GM23338 (cell line): ENCODE measurements at regions not wholly inside any gene's neighbourhood (a gene's known extent, or its start where the extent isn't known, plus 50 kb on each side); places are given as distances from the start of the nearest gene placed in this dataset.
"Not testable (repeated sequence)": the region's sequence is repeated elsewhere in the genome, so short reads cannot be mapped to it uniquely, and the experiment has no call there.

Experiments
- ATAC-seq: fragments of 200-7000 bp; cut with Tn5 transposase; 3 replicates; pipeline ENCODE4 v1.9.1; 2020
- DNase-seq: peaks from one replicate; pipeline ENCODE4 v3.0.0-alpha.2; 2015; ENCODE audit warnings: low spot score
- H2AFZ ChIP-seq: fragments of 200-600 bp; sonication (generic); 2 replicates; pipeline ENCODE4 v1.8.0; 2016; ENCODE audit warnings: antibody characterized with exemption, mild to moderate bottlenecking, moderate library complexity
- H3F3A ChIP-seq: fragments of 200-600 bp; sonication (generic); replicated peaks from 2 replicates; pipeline ENCODE4 v1.8.0; 2017; ENCODE audit warnings: antibody characterized with exemption, mixed run types, low read depth
- H3K27ac ChIP-seq: fragments of 200-600 bp; sonication (generic); 2 replicates; pipeline ENCODE4 v1.6.1; 2016; ENCODE audit warnings: low read depth
- H3K27me3 ChIP-seq: fragments of 200-600 bp; sonication (generic); 2 replicates; pipeline ENCODE4 v1.8.0; 2016; ENCODE audit warnings: mild to moderate bottlenecking, mixed run types, moderate library complexity; ENCODE audit not compliant: insufficient read depth
- H3K36me3 ChIP-seq: fragments of 200-600 bp; sonication (generic); 2 replicates; pipeline ENCODE4 v1.8.0; 2016; ENCODE audit warnings: mild to moderate bottlenecking; ENCODE audit not compliant: insufficient read depth
- H3K4me1 ChIP-seq: fragments of 200-600 bp; sonication (generic); 2 replicates; pipeline ENCODE4 v1.8.0; 2016; ENCODE audit warnings: mild to moderate bottlenecking, moderate library complexity; ENCODE audit not compliant: insufficient read depth
- H3K4me2 ChIP-seq: fragments of 200-600 bp; sonication (generic); 2 replicates; pipeline ENCODE4 v1.7.1; 2017; ENCODE audit warnings: mixed run types
- H3K4me3 ChIP-seq: fragments of 200-600 bp; sonication (generic); 2 replicates; pipeline ENCODE4 v1.6.1; 2016; ENCODE audit warnings: mixed run types
- H3K79me2 ChIP-seq: fragments of 200-600 bp; sonication (generic); replicated peaks from 2 replicates; pipeline ENCODE4 v1.8.0; 2017; ENCODE audit warnings: mild to moderate bottlenecking; ENCODE audit not compliant: insufficient read depth
- H3K9me2 ChIP-seq: fragments of 200-600 bp; sonication (generic); 2 replicates; pipeline ENCODE4 v1.8.0; 2017; ENCODE audit not compliant: insufficient read depth
- H4K20me1 ChIP-seq: fragments of 200-600 bp; sonication (generic); replicated peaks from 2 replicates; pipeline ENCODE4 v1.8.0; 2017; ENCODE audit warnings: mild to moderate bottlenecking; ENCODE audit not compliant: insufficient read depth
- H3K27ac Mint-ChIP-seq: 2 replicates; pipeline ENCODE4 v1.8.0; 2020; ENCODE audit warnings: inconsistent platforms, mild to moderate bottlenecking, moderate library complexity, mixed read lengths
- H3K27me3 Mint-ChIP-seq: 3 replicates; pipeline ENCODE4 v1.8.0; 2022; ENCODE audit warnings: low read depth, mild to moderate bottlenecking, moderate library complexity, mixed read lengths, inconsistent platforms; ENCODE audit not compliant: insufficient read depth, poor library complexity
- H3K36me3 Mint-ChIP-seq: 3 replicates; pipeline ENCODE4 v1.8.0; 2021; ENCODE audit warnings: low read depth, mild to moderate bottlenecking, inconsistent platforms, moderate library complexity, mixed read lengths
- H3K4me1 Mint-ChIP-seq: 3 replicates; pipeline ENCODE4 v1.8.0; 2020; ENCODE audit warnings: mild to moderate bottlenecking, inconsistent platforms, mixed read lengths
- H3K4me3 Mint-ChIP-seq: 3 replicates; pipeline ENCODE4 v1.8.0; 2021; ENCODE audit warnings: moderate library complexity, mild to moderate bottlenecking, inconsistent platforms, mixed read lengths
- H3K9me3 Mint-ChIP-seq: 3 replicates; pipeline ENCODE4 v1.8.0; 2020; ENCODE audit warnings: moderate library complexity, mild to moderate bottlenecking, inconsistent platforms, mixed read lengths
- EZH2 ChIP-seq: fragments of 200-600 bp; sonication (generic); IDR thresholded peaks from one replicate; pipeline ENCODE4 v1.8.0; 2017; ENCODE audit warnings: antibody characterized with exemption, mild to moderate bottlenecking, low read depth; ENCODE audit not compliant: unreplicated experiment
- EZH2phosphoT487 ChIP-seq: fragments of 200-600 bp; sonication (generic); IDR thresholded peaks from one replicate; pipeline ENCODE4 v1.8.1; 2018; ENCODE audit warnings: antibody characterized with exemption; ENCODE audit not compliant: unreplicated experiment
- JUNB ChIP-seq: IDR thresholded peaks from one replicate; pipeline ENCODE4 v1.6.1; 2016; ENCODE audit warnings: antibody characterized with exemption; ENCODE audit not compliant: unreplicated experiment
- POLR2AphosphoS5 ChIP-seq: IDR thresholded peaks from 2 replicates; pipeline ENCODE4 v1.6.1; 2016; ENCODE audit warnings: antibody characterized with exemption, low read depth
- STAT1 ChIP-seq: IDR thresholded peaks from one replicate; pipeline ENCODE4 v1.6.1; 2016; ENCODE audit warnings: antibody characterized with exemption; ENCODE audit not compliant: unreplicated experiment
- ZNF114 ChIP-seq: fragments of 250-450 bp; sonication (Bioruptor Pico); IDR thresholded peaks from 2 replicates; pipeline ENCODE4 v1.5.0; 2020; ENCODE audit warnings: mild to moderate bottlenecking, moderate library complexity
- ZNF331 ChIP-seq: fragments of 250-450 bp; sonication (Bioruptor Pico); IDR thresholded peaks from 2 replicates; pipeline ENCODE4 v1.5.0; 2020; ENCODE audit warnings: low read depth, mild to moderate bottlenecking, moderate library complexity
- TF ChIP-seq, protein P1 (sequence below): IDR thresholded peaks from 2 replicates; pipeline ENCODE4 v1.6.1; 2016; ENCODE audit warnings: antibody characterized with exemption
- TF ChIP-seq, protein P2 (sequence below): IDR thresholded peaks from one replicate; pipeline ENCODE4 v1.6.1; 2018; ENCODE audit warnings: antibody characterized with exemption; ENCODE audit not compliant: unreplicated experiment
- TF ChIP-seq, protein P3 (sequence below): fragments of 250-450 bp; sonication (Bioruptor Pico); IDR thresholded peaks from 2 replicates; pipeline ENCODE4 v1.5.0; 2020; ENCODE audit warnings: mild to moderate bottlenecking, moderate library complexity

DNA sequence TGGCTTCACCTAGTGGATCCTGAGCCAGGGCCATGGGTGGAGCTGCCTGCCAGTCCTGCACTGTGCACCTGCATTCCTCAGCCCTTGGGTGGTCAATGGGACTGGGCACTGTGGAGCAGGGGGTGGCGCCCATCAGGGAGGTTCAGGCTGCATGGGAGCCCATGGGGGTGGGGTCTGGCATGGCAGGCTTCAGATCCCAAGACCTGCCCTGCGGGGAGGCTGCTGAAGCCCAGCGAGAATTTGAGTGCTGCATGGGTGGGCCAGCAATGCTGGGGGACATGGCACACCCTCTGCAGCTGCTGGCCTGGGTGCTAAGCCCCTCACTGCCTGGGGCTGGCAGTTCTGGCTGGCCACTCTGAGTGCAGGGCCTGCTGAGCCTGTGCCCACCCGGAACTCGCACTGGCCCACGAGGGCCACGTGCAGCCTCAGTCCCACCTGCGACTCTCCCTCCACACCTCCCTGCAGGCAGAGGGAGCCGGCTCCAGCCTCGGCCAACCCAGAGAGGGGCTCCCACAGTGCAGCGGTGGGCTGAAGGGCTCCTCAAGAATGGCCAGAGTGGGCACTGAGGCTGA, 270.0 kb downstream of the CENPC start (continued):
- TF ChIP-seq EZH2phosphoT487 (no peak), EZH2 (no peak), ZNF114 (CRISPR knock-in tag) (no peak), ZNF331 (CRISPR knock-in tag) (no peak)

DNA sequence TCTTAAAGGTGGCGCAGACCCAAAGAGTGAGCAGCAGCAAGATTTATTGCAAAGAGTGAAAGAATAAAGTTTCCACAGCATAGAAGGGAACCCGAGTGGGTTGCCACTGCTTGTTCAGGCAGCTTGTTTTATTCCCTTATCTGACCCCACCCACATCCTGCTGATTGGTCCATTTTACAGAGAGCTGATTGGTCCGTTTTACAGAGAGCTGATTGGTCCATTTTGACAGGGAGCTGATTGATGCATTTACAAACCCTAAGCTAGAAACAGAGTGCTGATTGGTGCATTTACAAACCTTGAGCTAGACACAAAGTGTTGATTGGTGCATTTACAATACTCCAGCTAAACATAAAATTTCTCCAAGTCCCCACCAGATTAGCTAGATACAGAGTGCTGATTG, 270.6 kb downstream of the CENPC start:
- not testable (repeated sequence) for ATAC-seq, H3K4me3 ChIP-seq, H3K27ac Mint-ChIP-seq, H3K4me1 ChIP-seq, H3K36me3 ChIP-seq, H3K27me3 ChIP-seq, H3K4me1 Mint-ChIP-seq, H4K20me1 ChIP-seq, H3K79me2 ChIP-seq, H3K27ac ChIP-seq, H3F3A ChIP-seq, H3K4me3 Mint-ChIP-seq, H3K27me3 Mint-ChIP-seq, DNase-seq, H2AFZ ChIP-seq, H3K4me2 ChIP-seq, H3K9me2 ChIP-seq
- Mint-ChIP-seq H3K9me3 (peaks cover 41% of the 10 kb centered on the region), H3K36me3 (peaks cover 15% of the 10 kb centered on the region)

DNA sequence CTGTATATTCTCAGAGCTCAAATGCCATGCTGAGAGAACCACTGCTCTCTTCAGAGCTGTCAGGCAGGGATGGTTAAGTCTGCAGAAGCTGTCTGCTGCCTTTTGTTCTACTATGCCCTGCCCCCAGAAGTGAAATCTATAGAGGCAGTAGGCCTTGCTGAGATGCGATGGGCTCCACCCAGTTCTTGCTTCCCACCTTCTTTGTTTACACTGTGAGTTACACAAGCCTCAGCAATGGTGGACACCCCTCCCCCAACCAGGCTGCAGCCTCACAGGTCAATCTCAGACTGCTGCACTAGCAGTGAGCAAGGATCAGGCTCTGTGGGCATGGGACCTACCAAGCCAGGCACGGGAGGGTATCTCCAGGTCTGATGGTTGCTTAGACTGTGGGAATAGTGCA, 271.6 kb downstream of the CENPC start:
- no peaks in the 10 kb centered on the region for H3K27me3 Mint-ChIP-seq
- Histone ChIP-seq H3K27ac (no peak overlapping the region), H3K79me2 (no peaks in the 10 kb centered on the region), H3K27me3 (no peaks in the 10 kb centered on the region), H3K4me3 (no peak overlapping the region), H3K4me1 (no peaks in the 10 kb centered on the region), H3K4me2 (no peak overlapping the region), H3K9me2 (no peaks in the 10 kb centered on the region), H4K20me1 (no peaks in the 10 kb centered on the region), H3F3A (no peaks in the 10 kb centered on the region), H2AFZ (no peak overlapping the region), H3K36me3 (no peaks in the 10 kb centered on the region)
- no peak overlapping the region for H3K27ac Mint-ChIP-seq
- ATAC-seq (no peak), DNase-seq (no peak)
- H3K4me1 Mint-ChIP-seq, result no peaks in the 10 kb centered on the region
- peaks cover 15% of the 10 kb centered on the region for H3K36me3 Mint-ChIP-seq
- H3K9me3 Mint-ChIP-seq, result peaks cover 44% of the 10 kb centered on the region
- no peak overlapping the region for H3K4me3 Mint-ChIP-seq
- TF ChIP-seq ZNF114 (CRISPR knock-in tag), result no peak
- TF ChIP-seq, protein P1, sequence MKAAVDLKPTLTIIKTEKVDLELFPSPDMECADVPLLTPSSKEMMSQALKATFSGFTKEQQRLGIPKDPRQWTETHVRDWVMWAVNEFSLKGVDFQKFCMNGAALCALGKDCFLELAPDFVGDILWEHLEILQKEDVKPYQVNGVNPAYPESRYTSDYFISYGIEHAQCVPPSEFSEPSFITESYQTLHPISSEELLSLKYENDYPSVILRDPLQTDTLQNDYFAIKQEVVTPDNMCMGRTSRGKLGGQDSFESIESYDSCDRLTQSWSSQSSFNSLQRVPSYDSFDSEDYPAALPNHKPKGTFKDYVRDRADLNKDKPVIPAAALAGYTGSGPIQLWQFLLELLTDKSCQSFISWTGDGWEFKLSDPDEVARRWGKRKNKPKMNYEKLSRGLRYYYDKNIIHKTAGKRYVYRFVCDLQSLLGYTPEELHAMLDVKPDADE, result no peak
- TF ChIP-seq JUNB, result no peak
- TF ChIP-seq, protein P2, sequence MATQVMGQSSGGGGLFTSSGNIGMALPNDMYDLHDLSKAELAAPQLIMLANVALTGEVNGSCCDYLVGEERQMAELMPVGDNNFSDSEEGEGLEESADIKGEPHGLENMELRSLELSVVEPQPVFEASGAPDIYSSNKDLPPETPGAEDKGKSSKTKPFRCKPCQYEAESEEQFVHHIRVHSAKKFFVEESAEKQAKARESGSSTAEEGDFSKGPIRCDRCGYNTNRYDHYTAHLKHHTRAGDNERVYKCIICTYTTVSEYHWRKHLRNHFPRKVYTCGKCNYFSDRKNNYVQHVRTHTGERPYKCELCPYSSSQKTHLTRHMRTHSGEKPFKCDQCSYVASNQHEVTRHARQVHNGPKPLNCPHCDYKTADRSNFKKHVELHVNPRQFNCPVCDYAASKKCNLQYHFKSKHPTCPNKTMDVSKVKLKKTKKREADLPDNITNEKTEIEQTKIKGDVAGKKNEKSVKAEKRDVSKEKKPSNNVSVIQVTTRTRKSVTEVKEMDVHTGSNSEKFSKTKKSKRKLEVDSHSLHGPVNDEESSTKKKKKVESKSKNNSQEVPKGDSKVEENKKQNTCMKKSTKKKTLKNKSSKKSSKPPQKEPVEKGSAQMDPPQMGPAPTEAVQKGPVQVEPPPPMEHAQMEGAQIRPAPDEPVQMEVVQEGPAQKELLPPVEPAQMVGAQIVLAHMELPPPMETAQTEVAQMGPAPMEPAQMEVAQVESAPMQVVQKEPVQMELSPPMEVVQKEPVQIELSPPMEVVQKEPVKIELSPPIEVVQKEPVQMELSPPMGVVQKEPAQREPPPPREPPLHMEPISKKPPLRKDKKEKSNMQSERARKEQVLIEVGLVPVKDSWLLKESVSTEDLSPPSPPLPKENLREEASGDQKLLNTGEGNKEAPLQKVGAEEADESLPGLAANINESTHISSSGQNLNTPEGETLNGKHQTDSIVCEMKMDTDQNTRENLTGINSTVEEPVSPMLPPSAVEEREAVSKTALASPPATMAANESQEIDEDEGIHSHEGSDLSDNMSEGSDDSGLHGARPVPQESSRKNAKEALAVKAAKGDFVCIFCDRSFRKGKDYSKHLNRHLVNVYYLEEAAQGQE, result no peak
- TF ChIP-seq, protein P3, sequence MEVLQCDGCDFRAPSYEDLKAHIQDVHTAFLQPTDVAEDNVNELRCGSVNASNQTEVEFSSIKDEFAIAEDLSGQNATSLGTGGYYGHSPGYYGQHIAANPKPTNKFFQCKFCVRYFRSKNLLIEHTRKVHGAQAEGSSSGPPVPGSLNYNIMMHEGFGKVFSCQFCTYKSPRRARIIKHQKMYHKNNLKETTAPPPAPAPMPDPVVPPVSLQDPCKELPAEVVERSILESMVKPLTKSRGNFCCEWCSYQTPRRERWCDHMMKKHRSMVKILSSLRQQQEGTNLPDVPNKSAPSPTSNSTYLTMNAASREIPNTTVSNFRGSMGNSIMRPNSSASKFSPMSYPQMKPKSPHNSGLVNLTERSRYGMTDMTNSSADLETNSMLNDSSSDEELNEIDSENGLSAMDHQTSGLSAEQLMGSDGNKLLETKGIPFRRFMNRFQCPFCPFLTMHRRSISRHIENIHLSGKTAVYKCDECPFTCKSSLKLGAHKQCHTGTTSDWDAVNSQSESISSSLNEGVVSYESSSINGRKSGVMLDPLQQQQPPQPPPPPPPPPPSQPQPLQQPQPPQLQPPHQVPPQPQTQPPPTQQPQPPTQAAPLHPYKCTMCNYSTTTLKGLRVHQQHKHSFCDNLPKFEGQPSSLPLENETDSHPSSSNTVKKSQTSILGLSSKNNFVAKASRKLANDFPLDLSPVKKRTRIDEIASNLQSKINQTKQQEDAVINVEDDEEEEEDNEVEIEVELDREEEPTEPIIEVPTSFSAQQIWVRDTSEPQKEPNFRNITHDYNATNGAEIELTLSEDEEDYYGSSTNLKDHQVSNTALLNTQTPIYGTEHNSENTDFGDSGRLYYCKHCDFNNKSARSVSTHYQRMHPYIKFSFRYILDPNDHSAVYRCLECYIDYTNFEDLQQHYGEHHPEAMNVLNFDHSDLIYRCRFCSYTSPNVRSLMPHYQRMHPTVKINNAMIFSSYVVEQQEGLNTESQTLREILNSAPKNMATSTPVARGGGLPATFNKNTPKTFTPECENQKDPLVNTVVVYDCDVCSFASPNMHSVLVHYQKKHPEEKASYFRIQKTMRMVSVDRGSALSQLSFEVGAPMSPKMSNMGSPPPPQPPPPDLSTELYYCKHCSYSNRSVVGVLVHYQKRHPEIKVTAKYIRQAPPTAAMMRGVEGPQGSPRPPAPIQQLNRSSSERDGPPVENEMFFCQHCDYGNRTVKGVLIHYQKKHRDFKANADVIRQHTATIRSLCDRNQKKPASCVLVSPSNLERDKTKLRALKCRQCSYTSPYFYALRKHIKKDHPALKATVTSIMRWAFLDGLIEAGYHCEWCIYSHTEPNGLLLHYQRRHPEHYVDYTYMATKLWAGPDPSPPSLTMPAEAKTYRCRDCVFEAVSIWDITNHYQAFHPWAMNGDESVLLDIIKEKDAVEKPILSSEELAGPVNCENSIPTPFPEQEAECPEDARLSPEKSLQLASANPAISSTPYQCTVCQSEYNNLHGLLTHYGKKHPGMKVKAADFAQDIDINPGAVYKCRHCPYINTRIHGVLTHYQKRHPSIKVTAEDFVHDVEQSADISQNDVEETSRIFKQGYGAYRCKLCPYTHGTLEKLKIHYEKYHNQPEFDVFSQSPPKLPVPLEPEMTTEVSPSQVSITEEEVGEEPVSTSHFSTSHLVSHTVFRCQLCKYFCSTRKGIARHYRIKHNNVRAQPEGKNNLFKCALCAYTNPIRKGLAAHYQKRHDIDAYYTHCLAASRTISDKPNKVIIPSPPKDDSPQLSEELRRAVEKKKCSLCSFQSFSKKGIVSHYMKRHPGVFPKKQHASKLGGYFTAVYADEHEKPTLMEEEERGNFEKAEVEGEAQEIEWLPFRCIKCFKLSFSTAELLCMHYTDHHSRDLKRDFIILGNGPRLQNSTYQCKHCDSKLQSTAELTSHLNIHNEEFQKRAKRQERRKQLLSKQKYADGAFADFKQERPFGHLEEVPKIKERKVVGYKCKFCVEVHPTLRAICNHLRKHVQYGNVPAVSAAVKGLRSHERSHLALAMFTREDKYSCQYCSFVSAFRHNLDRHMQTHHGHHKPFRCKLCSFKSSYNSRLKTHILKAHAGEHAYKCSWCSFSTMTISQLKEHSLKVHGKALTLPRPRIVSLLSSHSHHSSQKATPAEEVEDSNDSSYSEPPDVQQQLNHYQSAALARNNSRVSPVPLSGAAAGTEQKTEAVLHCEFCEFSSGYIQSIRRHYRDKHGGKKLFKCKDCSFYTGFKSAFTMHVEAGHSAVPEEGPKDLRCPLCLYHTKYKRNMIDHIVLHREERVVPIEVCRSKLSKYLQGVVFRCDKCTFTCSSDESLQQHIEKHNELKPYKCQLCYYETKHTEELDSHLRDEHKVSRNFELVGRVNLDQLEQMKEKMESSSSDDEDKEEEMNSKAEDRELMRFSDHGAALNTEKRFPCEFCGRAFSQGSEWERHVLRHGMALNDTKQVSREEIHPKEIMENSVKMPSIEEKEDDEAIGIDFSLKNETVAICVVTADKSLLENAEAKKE (CRISPR knock-in tag), result no peak
- TF ChIP-seq POLR2AphosphoS5, result no peak
- no peak for TF ChIP-seq ZNF331 (CRISPR knock-in tag)
- TF ChIP-seq STAT1, result no peak
- no peak for TF ChIP-seq EZH2phosphoT487
